ENCODE measurements at regions not wholly inside any gene's neighbourhood (a gene's known extent, or its start where the extent isn't known, plus 50 kb on each side); places are given as distances from the start of the nearest gene placed in this dataset.

DNA sequence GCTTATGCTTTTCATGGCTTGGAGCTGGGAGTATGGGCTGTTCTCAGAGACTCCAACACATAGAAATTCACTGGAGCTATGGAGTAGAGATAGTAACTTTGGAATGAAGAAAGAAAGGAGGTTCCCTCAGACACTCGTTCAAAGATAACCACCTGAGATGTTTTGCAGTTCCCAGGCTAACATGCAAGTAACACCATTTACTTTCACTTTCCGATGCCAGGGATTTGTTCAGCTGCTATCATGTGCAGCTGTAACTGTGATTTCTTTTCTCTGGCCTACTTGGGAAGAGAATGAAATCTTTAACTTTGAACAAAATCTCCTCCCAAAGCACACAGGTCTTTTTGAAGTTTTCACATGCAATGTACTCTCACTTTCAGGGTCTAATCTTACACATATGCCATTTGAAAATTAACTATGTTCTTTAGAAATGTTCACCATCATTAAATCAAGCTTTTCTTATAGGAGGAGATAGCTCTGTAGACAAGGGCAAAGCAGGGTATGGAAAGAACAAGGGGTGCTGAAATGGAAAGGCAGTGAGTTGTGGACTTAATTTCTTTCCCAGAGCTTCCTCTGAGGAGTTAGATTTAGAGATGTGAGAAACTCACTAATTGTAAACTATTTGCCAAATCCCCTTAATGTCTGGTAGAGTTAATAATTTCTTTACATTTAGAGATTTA lies 514.3 kb downstream of the PDHA2 start:
- TF ChIP-seq, protein P1, sequence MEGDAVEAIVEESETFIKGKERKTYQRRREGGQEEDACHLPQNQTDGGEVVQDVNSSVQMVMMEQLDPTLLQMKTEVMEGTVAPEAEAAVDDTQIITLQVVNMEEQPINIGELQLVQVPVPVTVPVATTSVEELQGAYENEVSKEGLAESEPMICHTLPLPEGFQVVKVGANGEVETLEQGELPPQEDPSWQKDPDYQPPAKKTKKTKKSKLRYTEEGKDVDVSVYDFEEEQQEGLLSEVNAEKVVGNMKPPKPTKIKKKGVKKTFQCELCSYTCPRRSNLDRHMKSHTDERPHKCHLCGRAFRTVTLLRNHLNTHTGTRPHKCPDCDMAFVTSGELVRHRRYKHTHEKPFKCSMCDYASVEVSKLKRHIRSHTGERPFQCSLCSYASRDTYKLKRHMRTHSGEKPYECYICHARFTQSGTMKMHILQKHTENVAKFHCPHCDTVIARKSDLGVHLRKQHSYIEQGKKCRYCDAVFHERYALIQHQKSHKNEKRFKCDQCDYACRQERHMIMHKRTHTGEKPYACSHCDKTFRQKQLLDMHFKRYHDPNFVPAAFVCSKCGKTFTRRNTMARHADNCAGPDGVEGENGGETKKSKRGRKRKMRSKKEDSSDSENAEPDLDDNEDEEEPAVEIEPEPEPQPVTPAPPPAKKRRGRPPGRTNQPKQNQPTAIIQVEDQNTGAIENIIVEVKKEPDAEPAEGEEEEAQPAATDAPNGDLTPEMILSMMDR (IDR thresholded peaks at IDR 0.05; ENCODE audit: extremely low read depth, insufficient read depth, missing control alignments), result no peak
- no peak for DNase-seq (ENCODE audit: low spot score)
- in situ Hi-C loops (cut with MboI; ENCODE audit: low pct_unique_long_range_greater_than_20kb, low sequenced_read_pairs, unreplicated experiment), result no loop called here

DNA sequence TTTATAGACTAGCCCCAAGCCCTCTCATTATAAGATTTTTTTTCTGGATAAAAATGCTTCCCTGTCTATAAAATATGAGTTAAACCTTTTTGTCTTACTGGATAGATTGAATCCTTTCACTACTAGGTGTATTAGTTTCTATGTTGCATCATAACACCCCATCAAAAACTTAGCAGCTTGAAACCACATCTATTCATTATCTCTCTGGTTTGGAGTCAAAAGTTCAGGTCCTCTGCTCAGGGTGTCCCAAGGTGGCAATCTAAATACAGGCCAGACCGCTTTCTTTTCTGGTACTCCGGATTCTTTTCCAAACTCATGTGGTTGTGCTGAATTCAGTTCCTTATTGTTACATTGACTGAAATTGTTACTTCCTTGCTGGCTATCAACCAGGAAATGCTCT lies 515.5 kb downstream of the PDHA2 start:
- TF ChIP-seq, protein P1 (IDR thresholded peaks at IDR 0.05; ENCODE audit: extremely low read depth, insufficient read depth, missing control alignments), result no peak
- DNase-seq (ENCODE audit: low spot score), result no peak
- in situ Hi-C loops (cut with MboI; ENCODE audit: low pct_unique_long_range_greater_than_20kb, low sequenced_read_pairs, unreplicated experiment), result no loop called here

DNA sequence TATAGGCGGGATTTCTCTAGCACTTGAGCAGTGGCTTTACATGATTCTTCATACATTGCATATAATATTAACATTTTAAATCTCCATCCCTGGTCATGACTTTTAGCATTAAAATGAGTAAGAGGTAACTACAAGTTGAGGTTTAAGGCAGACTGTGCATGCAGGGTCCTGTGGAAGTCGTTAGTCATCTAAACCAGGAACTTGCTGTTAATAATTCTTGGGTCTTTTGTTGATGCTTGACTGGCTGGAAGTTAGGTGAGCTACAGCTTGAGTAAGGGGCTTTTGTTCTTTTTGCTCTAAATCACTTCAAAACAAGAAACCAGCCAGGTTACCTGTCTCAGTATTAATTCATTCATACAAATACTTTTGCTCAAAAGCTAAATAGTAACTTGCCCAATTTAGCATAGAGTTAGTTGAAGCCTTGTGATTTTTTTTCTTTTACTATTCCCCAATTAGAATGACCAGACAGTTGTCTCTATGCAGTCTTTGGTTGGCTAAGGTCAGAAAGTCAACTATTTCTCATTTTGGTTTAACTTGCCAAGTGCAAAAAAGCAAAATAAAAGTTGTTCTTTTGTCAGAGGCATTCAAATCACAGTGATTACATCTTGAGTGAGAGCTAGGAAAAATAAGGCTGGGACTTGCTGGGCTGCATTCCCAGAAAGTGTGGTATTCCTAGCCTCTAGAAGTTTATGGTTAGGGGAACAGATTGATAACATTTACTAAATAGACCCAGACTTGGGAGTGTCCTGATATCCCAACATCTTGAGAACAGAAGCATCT lies 516.9 kb downstream of the PDHA2 start:
- in situ Hi-C loops (cut with MboI; ENCODE audit: low pct_unique_long_range_greater_than_20kb, low sequenced_read_pairs, unreplicated experiment), result no loop called here
- TF ChIP-seq, protein P1 (IDR thresholded peaks at IDR 0.05; ENCODE audit: extremely low read depth, insufficient read depth, missing control alignments), result no peak
- DNase-seq (ENCODE audit: low spot score), result no peak

DNA sequence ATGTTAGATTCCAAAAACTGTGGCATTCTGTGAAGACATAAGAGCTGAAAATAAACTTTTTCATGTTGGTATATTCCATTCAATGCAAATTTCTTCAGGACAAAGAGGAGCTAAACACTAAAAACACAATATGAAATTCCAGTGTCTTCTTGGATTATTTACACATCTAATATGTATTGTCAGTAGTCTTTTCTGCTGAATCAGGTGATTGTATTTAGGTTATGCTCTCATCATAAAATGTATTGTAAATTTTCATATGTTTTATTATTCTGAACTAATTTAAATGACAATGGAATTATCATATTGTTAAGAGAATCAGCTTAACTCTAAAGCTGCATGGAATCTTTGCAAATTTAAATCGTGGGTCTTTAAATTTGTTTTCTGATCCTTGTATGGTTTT lies 526.7 kb downstream of the PDHA2 start:
- in situ Hi-C loops (cut with MboI; ENCODE audit: low pct_unique_long_range_greater_than_20kb, low sequenced_read_pairs, unreplicated experiment), result no loop called here
- DNase-seq (ENCODE audit: low spot score), result no peak
- TF ChIP-seq, protein P1 (IDR thresholded peaks at IDR 0.05; ENCODE audit: extremely low read depth, insufficient read depth, missing control alignments), result no peak

DNA sequence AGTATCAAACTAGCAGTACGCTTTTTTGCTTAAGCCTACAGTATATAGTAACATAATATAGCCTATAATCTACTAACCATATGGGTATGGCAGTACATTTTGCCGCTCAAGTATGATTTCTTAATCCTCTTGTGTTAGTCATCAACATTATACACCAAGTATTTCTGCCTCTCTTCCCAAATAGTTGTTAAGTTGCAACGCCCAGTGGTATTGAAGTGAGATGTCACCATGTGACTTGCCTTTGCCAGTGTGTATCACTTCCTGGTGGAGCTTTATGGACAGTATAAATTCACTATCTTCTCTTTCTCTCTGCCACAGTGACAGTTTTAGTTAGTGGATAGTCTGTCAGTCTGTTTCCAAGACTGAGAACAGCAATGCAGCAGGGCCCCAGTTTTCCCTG lies 535.5 kb downstream of the PDHA2 start:
- TF ChIP-seq, protein P1 (IDR thresholded peaks at IDR 0.05; ENCODE audit: extremely low read depth, insufficient read depth, missing control alignments), result no peak

DNA sequence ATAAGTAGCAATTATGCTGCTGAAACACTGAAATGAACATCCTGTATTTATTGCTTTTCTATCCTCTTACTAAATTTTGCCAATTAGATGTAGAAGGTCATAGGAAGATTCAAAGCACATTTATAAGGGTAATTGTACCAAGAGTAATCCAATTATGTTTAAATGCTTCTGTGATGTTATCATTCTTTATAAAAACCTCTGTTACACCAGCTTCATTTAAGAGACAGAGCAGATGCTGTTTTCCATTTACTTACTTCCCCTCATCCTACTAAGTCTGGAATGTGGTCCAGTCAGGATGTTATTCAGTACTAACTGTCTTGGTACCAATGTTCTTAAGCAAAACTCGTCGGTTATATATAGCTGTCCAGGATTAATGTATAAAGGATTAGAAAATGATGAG lies 539.6 kb downstream of the PDHA2 start:
- TF ChIP-seq, protein P1 (IDR thresholded peaks at IDR 0.05; ENCODE audit: extremely low read depth, insufficient read depth, missing control alignments), result no peak
- DNase-seq (ENCODE audit: low spot score), result no peak

More for the DNA sequence above, 535.5 kb downstream of the PDHA2 start:
- no peak for DNase-seq (ENCODE audit: low spot score)
- in situ Hi-C loops (cut with MboI; ENCODE audit: low pct_unique_long_range_greater_than_20kb, low sequenced_read_pairs, unreplicated experiment), result no loop called here

More for the DNA sequence above, 539.6 kb downstream of the PDHA2 start:
- in situ Hi-C loops (cut with MboI; ENCODE audit: low pct_unique_long_range_greater_than_20kb, low sequenced_read_pairs, unreplicated experiment), result no loop called here
